Kidney epithelial cell (primary cell): ENCODE measurements at regions not wholly inside any gene's neighbourhood (a gene's known extent, or its start where the extent isn't known, plus 50 kb on each side); places are given as distances from the start of the nearest gene placed in this dataset.

Source experiments
- DNase-seq: peaks from one replicate; pipeline ENCODE4 v3.0.0-alpha.2; 2010; ENCODE audit warnings: low read depth
- H3K27me3 ChIP-seq: 2 replicates; pipeline ENCODE4 v1.6.0; 2011; ENCODE audit warnings: low read length; ENCODE audit not compliant: control insufficient read depth, insufficient read depth
- H3K36me3 ChIP-seq: 2 replicates; pipeline ENCODE4 v1.5.1; 2011; ENCODE audit warnings: low read length; ENCODE audit not compliant: control insufficient read depth, insufficient read depth
- H3K4me3 ChIP-seq: 2 replicates; pipeline ENCODE4 v1.5.1; 2011; ENCODE audit warnings: low read depth, mild to moderate bottlenecking, control low read depth, low read length
- CTCF ChIP-seq: IDR thresholded peaks from 2 replicates; pipeline ENCODE4 v1.5.1; 2011; ENCODE audit warnings: mild to moderate bottlenecking, moderate library complexity, low read length, control low read depth, inconsistent platforms; ENCODE audit not compliant: insufficient read depth, poor library complexity, severe bottlenecking

DNA sequence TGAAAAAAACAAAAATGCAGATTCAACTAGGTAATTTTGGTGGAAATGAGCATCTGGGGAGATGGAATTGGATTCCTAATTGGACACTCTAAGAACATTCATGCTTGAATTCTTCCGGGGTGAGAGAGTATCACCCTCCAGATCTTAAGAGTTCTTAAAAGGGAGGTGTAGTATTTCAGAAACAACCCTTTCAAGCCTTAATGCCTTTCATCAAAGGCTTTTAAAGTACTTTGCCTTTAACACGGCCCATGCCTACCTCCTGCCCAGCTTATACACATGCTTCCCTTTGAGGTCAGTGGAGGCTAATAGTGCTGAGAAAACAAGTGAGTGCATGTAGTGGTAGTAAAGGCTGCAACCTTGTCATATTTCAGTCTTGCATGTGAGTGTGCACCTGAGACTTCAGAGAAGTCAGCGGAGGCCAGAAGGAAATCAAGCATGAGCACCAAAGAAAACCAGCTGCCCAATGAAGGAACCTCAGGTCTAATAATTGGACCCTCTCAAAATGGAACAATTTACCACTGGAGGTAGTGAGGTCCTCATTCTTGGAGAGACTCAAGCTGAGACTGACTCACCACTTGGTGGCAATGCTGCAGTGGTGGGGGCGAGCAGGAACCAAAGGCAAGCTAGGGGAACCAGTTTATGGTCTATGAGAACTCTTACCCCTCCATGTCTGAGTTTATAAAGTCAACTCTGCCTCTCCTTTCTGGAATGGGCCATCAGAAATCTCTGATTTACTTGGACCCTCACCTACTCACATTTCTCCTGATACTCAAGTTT, 98.4 kb upstream of the GDNF start:
- TF ChIP-seq CTCF, result no peak
- Histone ChIP-seq H3K36me3 (no peaks in the 10 kb centered on the region), H3K4me3 (no peak overlapping the region), H3K27me3 (no peaks in the 10 kb centered on the region)
- no peak for DNase-seq

DNA sequence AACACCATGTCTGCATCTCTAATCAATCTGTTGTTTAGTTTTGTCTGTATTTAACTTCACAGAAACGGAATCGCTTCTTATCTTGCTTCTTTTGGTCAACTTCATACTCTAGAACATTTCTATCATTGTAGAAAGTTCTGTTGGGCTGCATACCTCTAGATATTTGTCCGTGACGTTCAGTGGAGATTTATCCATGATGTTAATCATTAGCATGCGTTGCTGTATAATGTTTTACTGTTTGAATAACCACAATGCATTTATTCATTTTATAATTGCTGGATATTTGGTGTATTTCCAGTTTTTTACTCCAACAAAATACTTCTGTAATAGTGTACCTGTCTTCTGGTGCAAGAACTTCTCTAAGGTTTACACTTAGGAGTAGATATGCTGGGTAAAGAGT, 96.2 kb upstream of the GDNF start:
- Histone ChIP-seq H3K27me3 (no peaks in the 10 kb centered on the region), H3K36me3 (no peaks in the 10 kb centered on the region), H3K4me3 (no peak overlapping the region)
- TF ChIP-seq CTCF, result no peak
- DNase-seq, result no peak

DNA sequence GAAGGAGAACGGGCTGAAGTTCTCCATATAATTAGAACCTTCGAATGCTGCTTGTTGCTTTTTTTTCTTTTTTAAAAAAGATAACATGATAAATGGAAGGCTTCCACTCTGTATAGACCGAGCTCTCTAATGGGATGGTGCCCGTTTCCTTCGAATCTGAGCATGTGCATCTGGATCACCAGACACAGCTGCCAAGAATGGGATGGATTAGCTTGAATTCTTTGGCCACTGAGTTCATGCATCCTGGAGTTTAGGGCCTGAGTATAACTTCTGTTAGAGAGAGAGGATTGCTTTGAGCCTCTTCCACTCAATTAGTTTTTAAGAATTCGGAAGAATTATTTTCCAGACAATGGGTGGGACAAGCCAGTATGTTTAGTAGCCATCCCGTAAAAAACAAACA, 93.7 kb upstream of the GDNF start:
- Histone ChIP-seq H3K4me3 (no peak overlapping the region), H3K27me3 (no peaks in the 10 kb centered on the region), H3K36me3 (no peaks in the 10 kb centered on the region)
- no peak for DNase-seq
- no peak for TF ChIP-seq CTCF

DNA sequence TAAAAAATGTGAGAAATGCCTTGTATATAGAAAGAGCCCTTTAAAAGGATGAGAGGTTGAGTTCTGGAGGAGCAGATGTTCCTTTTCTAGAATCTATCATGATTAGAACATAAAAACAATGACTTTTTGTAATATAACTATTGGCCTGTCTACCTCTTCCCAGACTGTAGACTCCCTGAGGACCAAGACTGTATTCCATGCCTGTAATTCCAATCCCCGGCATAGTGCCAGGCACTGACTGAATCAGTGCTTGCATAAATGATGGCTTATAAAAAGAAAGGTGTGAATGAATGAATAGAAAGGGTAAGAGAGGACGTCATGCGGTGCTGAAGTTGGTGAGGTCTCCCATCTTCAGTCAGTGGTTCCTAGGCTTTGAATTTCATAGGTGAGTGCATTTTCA, 92.6 kb upstream of the GDNF start:
- H3K27me3 ChIP-seq, result no peaks in the 10 kb centered on the region
- H3K4me3 ChIP-seq, result no peak overlapping the region
- H3K36me3 ChIP-seq, result no peaks in the 10 kb centered on the region
- no peak for TF ChIP-seq CTCF
- no peak for DNase-seq

- no peak for TF ChIP-seq CTCF
- no peaks in the 10 kb centered on the region for H3K27me3 ChIP-seq
- H3K36me3 ChIP-seq, result no peaks in the 10 kb centered on the region
- H3K4me3 ChIP-seq, result no peak overlapping the region
- no peak for DNase-seq
These were observed 91.7 kb upstream of the GDNF start for GRCh38 chr5:37931541-37931940.

DNA sequence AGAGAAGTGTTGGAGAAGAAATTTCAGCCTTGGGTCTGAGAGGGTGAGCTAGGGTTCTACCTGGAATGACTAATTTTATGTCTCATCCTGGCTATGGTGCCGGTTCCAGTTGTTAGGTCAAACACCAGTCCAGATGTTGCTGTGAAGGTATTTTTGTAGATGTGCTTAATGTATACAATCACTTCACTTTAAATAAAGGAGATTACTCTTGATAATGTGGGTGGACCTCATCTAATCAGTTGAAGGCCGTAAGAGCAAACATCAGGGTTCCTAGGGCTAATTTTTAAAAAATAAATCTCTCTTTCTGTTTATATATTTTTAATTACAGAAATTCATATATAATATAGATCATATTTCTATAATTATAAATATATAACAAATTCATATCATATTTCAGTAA, 90.5 kb upstream of the GDNF start:
- no peak for DNase-seq
- no peak for TF ChIP-seq CTCF
- Histone ChIP-seq H3K36me3 (no peaks in the 10 kb centered on the region), H3K4me3 (no peak overlapping the region), H3K27me3 (no peaks in the 10 kb centered on the region)
